GM21390 (cell line): ENCODE measurements at regions not wholly inside any gene's neighbourhood (a gene's known extent, or its start where the extent isn't known, plus 50 kb on each side); places are given as distances from the start of the nearest gene placed in this dataset.

Experiments used
- ATAC-seq: cut with Tn5 transposase; IDR thresholded peaks from one replicate; pipeline ENCODE4 v1.9.1; 2021; ENCODE audit not compliant: unreplicated experiment

GRCh38 chr7:131100357-131101054, 227.2 kb upstream of the MKLN1 start:
- ATAC-seq, result no peak

GRCh38 chr7:131103997-131104396, 223.7 kb upstream of the MKLN1 start:
- ATAC-seq, result no peak

GRCh38 chr7:131104596-131105293, 222.9 kb upstream of the MKLN1 start:
- no peak for ATAC-seq

GRCh38 chr7:131105294-131105798, 222.3 kb upstream of the MKLN1 start:
- peak; percentile 4 for ATAC-seq

GRCh38 chr7:131105799-131106680, 221.6 kb upstream of the MKLN1 start:
- peak; percentile 32 for ATAC-seq

GRCh38 chr7:131106681-131107336, 220.9 kb upstream of the MKLN1 start:
- ATAC-seq, result peak; percentile 2

GRCh38 chr7:131107337-131108211, 220.1 kb upstream of the MKLN1 start:
- ATAC-seq, result peak; percentile 44

- ATAC-seq, result peak; percentile 12
These were observed 219.3 kb upstream of the MKLN1 start for GRCh38 chr7:131108212-131108940.

- no peak for ATAC-seq
These were observed 218.5 kb upstream of the MKLN1 start for GRCh38 chr7:131109011-131109758.

GRCh38 chr7:131109759-131110296, 217.8 kb upstream of the MKLN1 start:
- peak; percentile 23 for ATAC-seq

GRCh38 chr7:131110297-131111080, 217.2 kb upstream of the MKLN1 start:
- no peak for ATAC-seq

- ATAC-seq, result no peak
These were observed 216.5 kb upstream of the MKLN1 start for GRCh38 chr7:131111081-131111576.

GRCh38 chr7:131111792-131112191, 215.9 kb upstream of the MKLN1 start:
- no peak for ATAC-seq

- no peak for ATAC-seq
These were observed 215.2 kb upstream of the MKLN1 start for GRCh38 chr7:131112431-131112830.

- ATAC-seq, result no peak
These were observed 212.3 kb upstream of the MKLN1 start for GRCh38 chr7:131115340-131115739.

- ATAC-seq, result no peak
These were observed 210.2 kb upstream of the MKLN1 start for GRCh38 chr7:131117439-131117838.

- no peak for ATAC-seq
These were observed 208.3 kb upstream of the MKLN1 start for GRCh38 chr7:131119381-131119780.
